ENCODE measurements at regions not wholly inside any gene's neighbourhood (a gene's known extent, or its start where the extent isn't known, plus 50 kb on each side); places are given as distances from the start of the nearest gene placed in this dataset.

DNA sequence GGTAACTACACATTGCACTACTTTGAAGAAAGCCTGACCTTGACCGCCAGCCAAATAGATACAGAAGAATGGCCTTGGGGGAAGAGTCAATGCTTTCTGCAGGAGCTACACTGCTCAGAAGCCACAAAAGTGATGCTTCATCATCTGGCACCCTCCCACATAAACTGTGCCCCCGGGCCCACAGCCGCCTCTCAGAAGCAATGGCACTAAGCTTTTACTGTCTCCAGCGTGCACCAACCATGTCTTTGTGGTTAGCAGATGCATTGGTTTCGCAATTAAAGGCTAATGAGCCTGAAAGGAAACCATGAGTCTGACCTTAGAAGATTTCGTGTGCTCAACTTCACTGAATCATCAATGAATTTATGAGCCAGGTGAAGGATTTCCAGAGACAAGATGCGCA is 209.4 kb upstream of the TRIB2 start:
- TF ChIP-seq, protein P1, sequence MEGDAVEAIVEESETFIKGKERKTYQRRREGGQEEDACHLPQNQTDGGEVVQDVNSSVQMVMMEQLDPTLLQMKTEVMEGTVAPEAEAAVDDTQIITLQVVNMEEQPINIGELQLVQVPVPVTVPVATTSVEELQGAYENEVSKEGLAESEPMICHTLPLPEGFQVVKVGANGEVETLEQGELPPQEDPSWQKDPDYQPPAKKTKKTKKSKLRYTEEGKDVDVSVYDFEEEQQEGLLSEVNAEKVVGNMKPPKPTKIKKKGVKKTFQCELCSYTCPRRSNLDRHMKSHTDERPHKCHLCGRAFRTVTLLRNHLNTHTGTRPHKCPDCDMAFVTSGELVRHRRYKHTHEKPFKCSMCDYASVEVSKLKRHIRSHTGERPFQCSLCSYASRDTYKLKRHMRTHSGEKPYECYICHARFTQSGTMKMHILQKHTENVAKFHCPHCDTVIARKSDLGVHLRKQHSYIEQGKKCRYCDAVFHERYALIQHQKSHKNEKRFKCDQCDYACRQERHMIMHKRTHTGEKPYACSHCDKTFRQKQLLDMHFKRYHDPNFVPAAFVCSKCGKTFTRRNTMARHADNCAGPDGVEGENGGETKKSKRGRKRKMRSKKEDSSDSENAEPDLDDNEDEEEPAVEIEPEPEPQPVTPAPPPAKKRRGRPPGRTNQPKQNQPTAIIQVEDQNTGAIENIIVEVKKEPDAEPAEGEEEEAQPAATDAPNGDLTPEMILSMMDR (IDR thresholded peaks at IDR 0.05): no peak
- TF ChIP-seq ZFX (IDR thresholded peaks at IDR 0.05; ENCODE audit: borderline replicate concordance): no peak

Measured in 22Rv1 (cell line).